B cell (primary cell): ENCODE measurements at regions not wholly inside any gene's neighbourhood (a gene's known extent, or its start where the extent isn't known, plus 50 kb on each side); places are given as distances from the start of the nearest gene placed in this dataset.

Source experiments
- EZH2 ChIP-seq: IDR thresholded peaks from 2 replicates; pipeline ENCODE4 v1.6.1; 2012; ENCODE audit warnings: borderline replicate concordance, low read depth, mild to moderate bottlenecking, moderate library complexity, low read length; ENCODE audit not compliant: insufficient read depth, poor library complexity, severe bottlenecking
- TF ChIP-seq, protein P1 (sequence below): fragments of 200-600 bp; IDR thresholded peaks from one replicate; pipeline ENCODE4 v1.8.0; 2022; ENCODE audit warnings: antibody characterized with exemption, mild to moderate bottlenecking

DNA sequence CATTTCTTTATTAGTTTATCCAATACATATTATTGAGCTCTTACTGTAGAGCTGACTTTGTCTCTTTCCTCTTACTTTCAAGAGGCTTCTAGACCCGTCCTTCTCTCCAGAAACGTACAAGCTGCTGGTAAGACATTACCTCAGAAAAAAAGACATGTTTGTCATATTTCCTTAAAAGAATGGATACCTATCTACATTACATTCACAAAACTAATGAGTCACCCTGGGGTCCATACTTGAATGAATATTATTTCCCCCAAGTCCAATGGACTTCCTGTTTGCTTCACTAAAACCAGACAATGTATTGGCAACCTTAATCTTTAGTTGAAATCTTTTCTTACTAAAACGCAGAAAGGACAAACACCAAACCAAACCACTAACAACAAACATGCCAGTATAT, 176.5 kb upstream of the CLNK start:
- TF ChIP-seq, protein P1, sequence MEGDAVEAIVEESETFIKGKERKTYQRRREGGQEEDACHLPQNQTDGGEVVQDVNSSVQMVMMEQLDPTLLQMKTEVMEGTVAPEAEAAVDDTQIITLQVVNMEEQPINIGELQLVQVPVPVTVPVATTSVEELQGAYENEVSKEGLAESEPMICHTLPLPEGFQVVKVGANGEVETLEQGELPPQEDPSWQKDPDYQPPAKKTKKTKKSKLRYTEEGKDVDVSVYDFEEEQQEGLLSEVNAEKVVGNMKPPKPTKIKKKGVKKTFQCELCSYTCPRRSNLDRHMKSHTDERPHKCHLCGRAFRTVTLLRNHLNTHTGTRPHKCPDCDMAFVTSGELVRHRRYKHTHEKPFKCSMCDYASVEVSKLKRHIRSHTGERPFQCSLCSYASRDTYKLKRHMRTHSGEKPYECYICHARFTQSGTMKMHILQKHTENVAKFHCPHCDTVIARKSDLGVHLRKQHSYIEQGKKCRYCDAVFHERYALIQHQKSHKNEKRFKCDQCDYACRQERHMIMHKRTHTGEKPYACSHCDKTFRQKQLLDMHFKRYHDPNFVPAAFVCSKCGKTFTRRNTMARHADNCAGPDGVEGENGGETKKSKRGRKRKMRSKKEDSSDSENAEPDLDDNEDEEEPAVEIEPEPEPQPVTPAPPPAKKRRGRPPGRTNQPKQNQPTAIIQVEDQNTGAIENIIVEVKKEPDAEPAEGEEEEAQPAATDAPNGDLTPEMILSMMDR, result no peak
- no peak for TF ChIP-seq EZH2
